ENCODE measurements at regions not wholly inside any gene's neighbourhood (a gene's known extent, or its start where the extent isn't known, plus 50 kb on each side); places are given as distances from the start of the nearest gene placed in this dataset.

DNA sequence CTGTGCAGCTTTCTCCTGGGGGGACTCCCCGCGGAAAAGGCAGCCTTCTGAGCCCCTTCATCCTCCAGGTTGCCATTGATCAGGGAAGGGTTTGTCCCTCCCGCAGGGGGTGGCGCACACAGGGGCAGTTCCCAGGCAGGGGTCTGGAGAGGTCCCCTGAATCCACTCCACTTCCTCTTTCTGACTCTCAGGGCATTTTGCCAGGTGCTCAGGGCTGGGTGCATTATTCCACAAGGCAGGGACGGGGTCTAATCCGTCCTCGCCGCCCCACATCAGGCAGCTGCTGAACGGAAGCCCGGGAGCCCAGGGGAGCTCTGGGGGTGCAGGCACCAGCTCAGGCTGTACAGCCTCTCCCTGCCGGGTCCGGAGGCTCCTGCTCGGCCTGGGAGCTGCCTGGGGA is 180.9 kb downstream of the TTLL2 start:
- DNase-seq (ENCODE audit: insufficient read length, low spot score), result no peak
- FAIRE-seq, result no peak
- TF ChIP-seq POLR2AphosphoS5 (IDR thresholded peaks at IDR 0.05; ENCODE audit: low read depth, low read length) (no peak), SPI1 (IDR thresholded peaks at IDR 0.05; ENCODE audit: low read depth, low read length) (peak; percentile 54; the same call in 1 of the 2 replicates)

DNA sequence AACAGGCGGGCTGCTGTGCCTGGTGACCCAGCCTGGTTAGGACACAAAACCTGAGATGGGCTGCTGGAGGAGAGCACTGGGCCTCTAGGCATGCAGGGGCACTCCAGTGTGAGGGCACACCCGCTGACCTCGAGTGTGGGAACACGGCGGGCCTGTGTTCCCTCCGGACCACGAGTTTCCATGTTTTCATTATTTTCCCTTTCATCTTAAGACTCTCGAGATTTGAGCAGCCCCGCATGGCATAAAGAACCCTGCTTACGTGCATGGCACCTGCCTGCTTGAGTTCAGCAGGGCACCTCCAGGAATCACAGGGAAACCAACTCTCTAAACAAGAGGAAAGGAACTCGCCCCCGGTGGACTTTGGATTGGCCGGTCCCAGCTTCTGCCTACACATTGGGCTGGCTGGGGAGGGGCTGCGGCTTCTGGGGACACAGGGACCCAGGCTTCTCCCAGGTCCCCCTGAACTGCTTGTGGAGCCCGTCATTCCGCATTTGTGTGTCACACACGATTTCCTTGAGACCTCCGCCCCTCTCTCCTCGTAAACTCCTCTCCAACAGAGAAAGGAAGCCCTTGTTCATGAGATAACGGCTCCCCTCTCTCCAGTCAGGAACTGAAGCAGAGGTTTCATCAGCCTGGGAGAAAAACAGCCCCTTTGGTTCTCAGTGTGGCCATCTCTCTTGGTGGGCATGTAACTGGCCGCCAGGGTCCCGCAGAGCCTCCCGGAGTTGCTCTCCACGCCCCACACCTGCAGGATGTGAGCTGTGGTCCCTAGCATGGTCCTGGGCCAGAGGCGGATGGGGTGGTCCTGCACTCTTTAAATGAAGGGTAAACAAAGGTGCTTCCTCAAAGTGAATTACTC is 181.8 kb downstream of the TTLL2 start:
- FAIRE-seq (no peak), DNase-seq (ENCODE audit: insufficient read length, low spot score) (no peak)
- TF ChIP-seq TAF1 (IDR thresholded peaks at IDR 0.05; ENCODE audit: low read depth, low read length) (no peak), SPI1 (IDR thresholded peaks at IDR 0.05; ENCODE audit: low read depth, low read length) (no peak), PAX5 (IDR thresholded peaks at IDR 0.05; ENCODE audit: insufficient read depth, low read length, severe bottlenecking) (no peak), POLR2A (IDR thresholded peaks at IDR 0.05; ENCODE audit: low read depth, low read length) (no peak), POU2F2 (IDR thresholded peaks at IDR 0.05; ENCODE audit: low read depth, low read length) (no peak), POLR2AphosphoS5 (IDR thresholded peaks at IDR 0.05; ENCODE audit: low read depth, low read length) (no peak)

DNA sequence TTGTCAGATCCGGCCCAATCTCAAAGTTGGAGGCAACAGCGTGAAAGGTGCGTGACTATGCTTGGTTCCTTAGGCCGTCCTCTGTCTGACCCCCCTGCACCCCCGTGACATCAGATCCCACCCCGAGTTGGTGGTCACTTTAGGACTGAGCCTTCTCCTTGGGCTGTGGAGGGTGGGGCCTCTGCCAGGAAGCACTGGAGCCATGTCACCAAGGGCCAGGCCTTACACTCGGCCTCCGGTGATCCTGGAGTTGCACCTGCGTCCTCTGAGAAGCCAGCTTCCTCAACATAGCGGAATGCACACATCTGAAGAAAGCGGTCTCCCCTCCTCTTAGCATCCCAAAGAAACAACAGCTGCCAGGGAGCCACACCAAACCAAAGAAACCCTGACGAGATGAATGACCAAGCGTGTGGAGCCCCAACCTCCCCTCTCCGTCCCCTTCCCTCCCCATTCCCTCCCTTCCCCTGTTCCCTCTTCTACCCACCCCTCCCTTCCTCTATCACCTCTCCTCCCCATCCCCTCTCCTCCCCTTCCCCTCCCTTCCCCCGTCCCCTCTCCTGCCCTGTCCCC is 182.6 kb downstream of the TTLL2 start:
- no peak for DNase-seq (ENCODE audit: insufficient read length, low spot score)
- FAIRE-seq, result no peak
- no peak for TF ChIP-seq SPI1 (IDR thresholded peaks at IDR 0.05; ENCODE audit: low read depth, low read length)
- no peak for TF ChIP-seq POLR2A (IDR thresholded peaks at IDR 0.05; ENCODE audit: low read depth, low read length)
- TF ChIP-seq POLR2AphosphoS5 (IDR thresholded peaks at IDR 0.05; ENCODE audit: low read depth, low read length), result no peak
- TF ChIP-seq TAF1 (IDR thresholded peaks at IDR 0.05; ENCODE audit: low read depth, low read length), result no peak
- TF ChIP-seq POU2F2 (IDR thresholded peaks at IDR 0.05; ENCODE audit: low read depth, low read length), result no peak
- TF ChIP-seq PAX5 (IDR thresholded peaks at IDR 0.05; ENCODE audit: insufficient read depth, low read length, severe bottlenecking), result no peak

DNA sequence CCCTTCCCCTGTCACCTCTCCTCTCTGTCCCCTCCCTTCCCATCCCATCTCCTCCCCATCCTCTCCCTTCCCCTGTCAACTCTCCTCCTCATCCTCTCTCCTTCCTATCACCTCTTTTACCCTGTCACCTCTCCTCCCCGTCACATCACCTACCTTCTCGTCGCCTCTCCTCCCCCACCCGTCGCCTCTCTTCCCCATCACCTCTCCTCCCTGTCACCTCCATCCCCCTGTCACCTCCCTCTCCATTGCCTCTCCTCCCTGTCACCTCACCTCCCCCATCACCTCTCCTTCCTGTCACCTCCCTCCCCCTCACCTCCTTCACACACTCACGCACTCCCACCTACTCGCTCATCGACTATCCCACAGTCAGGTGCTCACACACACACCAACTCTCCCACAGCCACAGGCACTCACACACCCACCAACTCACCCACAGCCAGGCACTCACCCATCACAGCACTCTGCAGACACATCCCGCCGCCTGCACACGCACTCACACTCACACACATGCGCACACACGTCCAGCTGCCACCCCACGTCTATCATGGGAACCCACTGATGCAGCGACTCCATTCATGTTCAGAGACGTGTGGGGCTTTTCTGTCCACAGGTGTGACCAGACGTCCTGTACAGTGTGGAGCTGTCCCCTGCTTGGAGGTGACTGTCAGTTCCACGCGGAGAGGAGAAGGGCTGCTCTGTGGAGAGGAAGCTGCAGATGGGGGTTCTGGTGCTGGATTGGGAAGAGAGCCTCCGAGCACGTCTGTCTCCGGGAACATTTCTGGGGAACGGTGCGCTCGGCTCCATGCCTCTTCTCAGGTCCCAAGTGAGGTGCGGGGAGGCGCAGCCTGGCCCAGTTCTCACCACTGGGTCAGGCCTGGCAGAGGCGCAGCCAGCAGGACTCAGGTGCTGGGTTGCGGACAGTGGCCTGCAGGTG is 184.3 kb downstream of the TTLL2 start:
- DNase-seq (ENCODE audit: insufficient read length, low spot score) (no peak), FAIRE-seq (no peak)
- TF ChIP-seq POLR2AphosphoS5 (IDR thresholded peaks at IDR 0.05; ENCODE audit: low read depth, low read length) (no peak), TAF1 (IDR thresholded peaks at IDR 0.05; ENCODE audit: low read depth, low read length) (no peak)

DNA sequence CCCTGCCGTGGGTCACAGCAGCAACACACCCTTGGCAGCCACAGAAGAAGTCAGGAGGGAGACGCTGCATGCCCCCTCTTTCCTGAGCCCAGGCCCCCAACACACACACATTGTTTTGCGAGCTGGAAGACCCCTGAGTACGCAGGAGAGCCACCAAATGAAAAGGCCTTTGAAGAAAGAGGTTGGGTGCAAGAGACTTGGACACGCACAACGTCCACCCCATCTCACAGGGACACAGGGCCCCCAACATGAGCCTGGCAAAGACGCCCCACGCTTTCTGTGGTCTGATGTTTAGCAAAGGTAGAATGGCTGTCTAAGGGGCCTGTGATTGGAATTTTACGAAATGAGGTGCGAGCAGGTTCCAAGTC is 185.0 kb downstream of the TTLL2 start:
- DNase-seq (ENCODE audit: insufficient read length, low spot score) (no peak), FAIRE-seq (no peak)
- no peak for TF ChIP-seq POLR2A (IDR thresholded peaks at IDR 0.05; ENCODE audit: low read depth, low read length)
- no peak for TF ChIP-seq SPI1 (IDR thresholded peaks at IDR 0.05; ENCODE audit: low read depth, low read length)

DNA sequence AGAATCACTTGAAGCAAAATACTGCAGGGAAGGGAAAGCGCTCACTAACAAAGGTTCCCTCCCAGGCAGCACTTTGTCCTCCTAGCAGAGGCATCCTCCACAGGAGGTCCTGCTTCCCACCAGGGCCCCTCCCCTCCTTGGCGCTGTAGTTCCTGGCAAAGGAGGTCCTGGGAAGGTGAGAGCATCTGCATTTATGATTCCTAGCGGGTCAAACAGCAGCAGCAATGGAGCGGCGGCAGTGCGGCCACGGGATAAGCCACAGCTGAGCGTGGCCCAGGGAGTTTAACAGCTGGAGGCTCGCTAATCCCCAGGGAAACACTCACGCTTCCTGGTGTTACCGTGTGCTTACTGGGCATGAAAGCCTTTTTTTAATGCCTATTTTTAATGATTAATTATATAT is 185.8 kb downstream of the TTLL2 start:
- no peak for DNase-seq (ENCODE audit: insufficient read length, low spot score)
- FAIRE-seq, result no peak
- no peak for TF ChIP-seq POLR2AphosphoS5 (IDR thresholded peaks at IDR 0.05; ENCODE audit: low read depth, low read length)
- TF ChIP-seq POU2F2 (IDR thresholded peaks at IDR 0.05; ENCODE audit: low read depth, low read length), result no peak

DNA sequence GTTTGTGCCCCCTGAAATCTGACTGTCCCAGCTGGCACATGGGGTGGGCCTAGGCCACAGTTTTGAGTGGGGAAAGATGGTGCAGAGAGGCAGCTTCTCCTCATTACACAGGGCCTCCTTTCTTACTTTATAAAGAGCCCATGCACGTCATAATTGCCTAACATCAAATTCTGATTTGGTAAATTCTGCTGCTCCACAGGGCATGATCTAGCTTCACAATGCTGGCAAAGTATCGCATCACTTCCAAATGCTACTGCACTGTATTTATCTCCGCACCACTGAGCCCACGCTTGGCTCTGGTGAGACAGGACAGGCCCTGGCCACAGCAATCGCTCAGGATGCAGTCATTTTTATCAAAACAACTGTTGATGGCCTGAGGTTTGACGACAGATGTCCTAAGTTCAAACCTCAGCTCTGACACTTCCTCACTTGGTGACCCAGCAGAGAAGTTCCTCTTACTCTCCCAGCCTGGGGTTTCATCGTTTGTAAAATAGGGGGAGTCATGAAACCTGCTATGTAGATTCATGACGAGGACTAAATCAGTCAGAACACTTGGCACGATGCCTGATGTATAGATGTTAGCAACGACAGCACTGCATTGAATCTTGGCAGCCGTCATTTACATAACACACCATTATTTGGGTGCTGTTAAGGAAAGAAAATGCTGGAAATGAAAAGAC is 187.9 kb downstream of the TTLL2 start:
- no peak for TF ChIP-seq POU2F2 (IDR thresholded peaks at IDR 0.05; ENCODE audit: low read depth, low read length)
- TF ChIP-seq SPI1 (IDR thresholded peaks at IDR 0.05; ENCODE audit: low read depth, low read length), result 0 out of 2 replicates have a peak, but pooled peaks have one; percentile 13
- no peak for DNase-seq (ENCODE audit: insufficient read length, low spot score)
- no peak for FAIRE-seq

DNA sequence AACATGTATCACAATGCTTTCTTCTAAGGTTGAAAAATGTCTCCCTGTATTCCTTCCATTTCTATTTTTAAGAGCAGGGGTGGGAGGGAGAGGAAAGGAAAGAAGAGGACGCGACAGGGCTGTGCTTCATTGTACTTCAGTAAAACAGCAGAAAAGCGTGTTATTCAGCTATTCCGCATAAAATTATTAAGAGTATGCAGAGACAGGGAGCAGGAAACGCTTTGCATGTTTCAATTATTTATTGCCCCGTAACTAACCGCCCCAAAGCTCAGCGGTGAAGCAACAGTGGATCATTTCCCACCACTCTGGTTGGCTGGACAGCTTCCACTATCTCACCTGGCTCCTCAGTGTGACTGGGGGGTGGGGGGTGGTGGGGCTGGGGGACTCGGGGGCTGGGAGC is 188.9 kb downstream of the TTLL2 start:
- TF ChIP-seq POU2F2 (IDR thresholded peaks at IDR 0.05; ENCODE audit: low read depth, low read length), result no peak
- FAIRE-seq, result no peak
- DNase-seq (ENCODE audit: insufficient read length, low spot score), result no peak

DNA sequence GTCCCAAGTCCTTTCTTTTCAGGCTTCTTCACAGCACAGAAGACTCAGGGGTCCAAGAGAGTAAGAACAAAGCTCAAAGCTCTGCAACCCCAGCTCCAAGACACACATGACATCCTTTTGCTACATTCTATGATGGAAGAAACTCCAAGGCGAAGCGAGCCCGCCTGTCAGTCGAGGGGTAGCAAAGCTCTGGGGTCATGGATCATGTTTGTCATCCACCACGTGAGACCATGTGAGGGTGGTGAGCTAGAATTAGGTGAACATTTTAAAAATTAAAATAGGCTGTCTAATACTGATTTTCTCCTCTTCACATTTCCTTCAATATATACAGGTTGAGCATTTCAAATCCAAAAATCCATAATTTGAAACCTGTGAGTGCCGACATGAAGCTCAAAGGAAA is 189.6 kb downstream of the TTLL2 start:
- FAIRE-seq, result no peak

DNA sequence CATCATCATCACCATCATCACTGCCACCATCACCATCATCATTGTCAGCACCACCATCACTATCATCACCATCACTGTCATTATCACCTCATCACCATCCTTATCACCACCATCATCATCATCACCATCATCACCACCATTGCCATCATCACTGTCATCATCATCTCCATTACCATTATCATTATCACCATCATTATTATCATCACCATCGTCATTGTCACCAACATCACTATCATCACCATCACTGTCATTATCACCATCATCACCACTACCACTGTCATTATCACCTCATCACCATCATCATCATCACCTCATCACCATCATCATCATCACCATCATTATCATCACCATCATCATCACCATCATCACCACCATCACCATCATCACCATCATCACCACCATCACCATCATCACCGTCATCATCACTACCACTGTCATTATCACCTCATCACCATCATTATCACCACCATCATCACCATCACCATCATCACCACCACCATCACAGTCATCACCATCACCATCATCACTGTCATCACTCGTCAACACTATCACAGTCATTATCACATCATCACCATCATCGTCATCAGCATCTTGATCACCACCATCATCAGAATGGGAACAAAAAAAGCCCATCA is 191.1 kb downstream of the TTLL2 start:
- DNase-seq (ENCODE audit: insufficient read length, low spot score) (no peak), FAIRE-seq (peak; percentile 61)
- TF ChIP-seq SPI1 (IDR thresholded peaks at IDR 0.05; ENCODE audit: low read depth, low read length) (no peak), POLR2AphosphoS5 (IDR thresholded peaks at IDR 0.05; ENCODE audit: low read depth, low read length) (no peak), TAF1 (IDR thresholded peaks at IDR 0.05; ENCODE audit: low read depth, low read length) (no peak), POLR2A (IDR thresholded peaks at IDR 0.05; ENCODE audit: low read depth, low read length) (no peak), POU2F2 (IDR thresholded peaks at IDR 0.05; ENCODE audit: low read depth, low read length) (no peak), PAX5 (IDR thresholded peaks at IDR 0.05; ENCODE audit: insufficient read depth, low read length, severe bottlenecking) (no peak)

More for the DNA sequence above, 189.6 kb downstream of the TTLL2 start:
- no peak for DNase-seq (ENCODE audit: insufficient read length, low spot score)
- no peak for TF ChIP-seq POLR2A (IDR thresholded peaks at IDR 0.05; ENCODE audit: low read depth, low read length)
- TF ChIP-seq SPI1 (IDR thresholded peaks at IDR 0.05; ENCODE audit: low read depth, low read length), result no peak
- no peak for TF ChIP-seq POLR2AphosphoS5 (IDR thresholded peaks at IDR 0.05; ENCODE audit: low read depth, low read length)
- no peak for TF ChIP-seq PAX5 (IDR thresholded peaks at IDR 0.05; ENCODE audit: insufficient read depth, low read length, severe bottlenecking)
- no peak for TF ChIP-seq POU2F2 (IDR thresholded peaks at IDR 0.05; ENCODE audit: low read depth, low read length)
- no peak for TF ChIP-seq TAF1 (IDR thresholded peaks at IDR 0.05; ENCODE audit: low read depth, low read length)
